Activated T-cell treated with anti-CD3 and anti-CD28 coated beads for 1 hour (primary cell): ENCODE measurements at regions not wholly inside any gene's neighbourhood (a gene's known extent, or its start where the extent isn't known, plus 50 kb on each side); places are given as distances from the start of the nearest gene placed in this dataset.
"Not testable (repeated sequence)": the region's sequence is repeated elsewhere in the genome, so short reads cannot be mapped to it uniquely, and the experiment has no call there.

Experiments
- DNase-seq: peaks from one replicate; pipeline ENCODE4 v3.0.0-alpha.2; 2020; ENCODE audit warnings: low read depth

- DNase-seq, result no peak
These were observed 79.8 kb downstream of the ZNF92 start for GRCh38 chr7:65453341-65454030.

- no peak for DNase-seq
These were observed 80.8 kb downstream of the ZNF92 start for GRCh38 chr7:65454469-65454868.

GRCh38 chr7:65455050-65455449 is 81.4 kb downstream of the ZNF92 start:
- DNase-seq, result not testable (repeated sequence)

GRCh38 chr7:65457705-65458104 is 84.0 kb downstream of the ZNF92 start:
- no peak for DNase-seq

- DNase-seq, result no peak
These were observed 85.8 kb downstream of the ZNF92 start for GRCh38 chr7:65459438-65459837.

GRCh38 chr7:65462148-65462716 is 88.6 kb downstream of the ZNF92 start:
- DNase-seq, result no peak

GRCh38 chr7:65463184-65463583 is 89.5 kb downstream of the ZNF92 start:
- DNase-seq, result no peak

- not testable (repeated sequence) for DNase-seq
These were observed 96.4 kb downstream of the ZNF92 start for GRCh38 chr7:65469919-65470558.

- DNase-seq, result no peak
These were observed 97.9 kb downstream of the ZNF92 start for GRCh38 chr7:65471587-65471986.

GRCh38 chr7:65475040-65475726 is 101.5 kb downstream of the ZNF92 start:
- DNase-seq, result no peak

- peak; percentile 3 for DNase-seq
These were observed 102.2 kb downstream of the ZNF92 start for GRCh38 chr7:65475734-65476319.

- DNase-seq, result no peak
These were observed 103.7 kb downstream of the ZNF92 start for GRCh38 chr7:65477326-65477725.

GRCh38 chr7:65489260-65489767 is 115.7 kb downstream of the ZNF92 start:
- DNase-seq, result no peak

- not testable (repeated sequence) for DNase-seq
These were observed 123.0 kb downstream of the ZNF92 start for GRCh38 chr7:65496697-65497096.

- DNase-seq, result no peak
These were observed 129.9 kb downstream of the ZNF92 start for GRCh38 chr7:65503434-65504152.

GRCh38 chr7:65504504-65505319 is 131.1 kb downstream of the ZNF92 start:
- DNase-seq, result not testable (repeated sequence)

- DNase-seq, result not testable (repeated sequence)
These were observed 131.6 kb downstream of the ZNF92 start for GRCh38 chr7:65505320-65505633.

GRCh38 chr7:65508581-65509367 is 135.1 kb downstream of the ZNF92 start:
- not testable (repeated sequence) for DNase-seq

GRCh38 chr7:65509368-65510186 is 135.9 kb downstream of the ZNF92 start:
- no peak for DNase-seq
